CD14-positive monocyte (primary cell): ENCODE measurements at regions not wholly inside any gene's neighbourhood (a gene's known extent, or its start where the extent isn't known, plus 50 kb on each side); places are given as distances from the start of the nearest gene placed in this dataset.

Experiments
- DNase-seq, 3 donors: peaks; one replicate each; pipeline ENCODE4 v3.0.0-alpha.2; 2011 to 2022
- H2AFZ ChIP-seq: 2 replicates; pipeline ENCODE4 v1.6.0; 2012; ENCODE audit warnings: mild to moderate bottlenecking, low read depth, low read length, inconsistent platforms; ENCODE audit not compliant: insufficient read depth, poor library complexity, severe bottlenecking
- H3K27ac ChIP-seq, 2 donors: 1 replicate in 1 of 2; 2 replicates in 1 of 2; pipeline ENCODE4 v1.5.1; 2012 to 2013; ENCODE audit warnings: low read length in 2 of 2, control low read depth in 1 of 2, inconsistent platforms in 1 of 2, low read depth in 1 of 2, mild to moderate bottlenecking in 1 of 2
- H3K27me3 ChIP-seq, 2 donors: one replicate each; pipeline versions ENCODE4 v1.6.0 to v1.6.1; 2011 to 2013; ENCODE audit warnings: low read length in 2 of 2; ENCODE audit not compliant: control insufficient read depth in 2 of 2, insufficient read depth in 2 of 2
- H3K36me3 ChIP-seq, 2 donors: replicated peaks in 1 of 2; 1 replicate in 1 of 2; 2 replicates in 1 of 2; pipeline versions ENCODE4 v1.5.1 to v1.6.1; 2012 to 2013; ENCODE audit warnings: low read length in 2 of 2, control low read depth in 1 of 2, inconsistent platforms in 1 of 2, mild to moderate bottlenecking in 1 of 2; ENCODE audit not compliant: insufficient read depth in 2 of 2, control insufficient read depth in 1 of 2
- H3K4me1 ChIP-seq, 2 donors: 1 replicate in 1 of 2; 2 replicates in 1 of 2; pipeline versions ENCODE4 v1.5.1 to v1.6.1; 2012 to 2013; ENCODE audit warnings: low read length in 2 of 2, control low read depth in 1 of 2, inconsistent platforms in 1 of 2, mild to moderate bottlenecking in 1 of 2, moderate library complexity in 1 of 2; ENCODE audit not compliant: insufficient read depth in 2 of 2, control insufficient read depth in 1 of 2
- H3K4me2 ChIP-seq: replicated peaks from 2 replicates; pipeline ENCODE3; 2012; ENCODE audit warnings: low read length, moderate library complexity, mild to moderate bottlenecking; ENCODE audit not compliant: poor library complexity, severe bottlenecking; ENCODE audit errors: extremely low read depth
- H3K4me3 ChIP-seq, 3 experiments: fragments of 200-600 bp in 1 of 3; sonication (generic) in 1 of 3; replicated peaks in 1 of 3; 1 replicate in 2 of 3; 2 replicates in 1 of 3; pipeline ENCODE4 v1.5.1; 2011 to 2013; ENCODE audit warnings: low read length in 3 of 3, mild to moderate bottlenecking in 3 of 3, control low read depth in 2 of 3, low read depth in 2 of 3, inconsistent platforms in 1 of 3, moderate library complexity in 1 of 3
- H3K79me2 ChIP-seq: 2 replicates; pipeline ENCODE4 v1.6.0; 2012; ENCODE audit warnings: mild to moderate bottlenecking, control low read depth, inconsistent platforms, low read length, moderate library complexity; ENCODE audit not compliant: insufficient read depth
- H3K9ac ChIP-seq: 2 replicates; pipeline ENCODE4 v1.6.0; 2017; ENCODE audit warnings: low read length, mild to moderate bottlenecking; ENCODE audit not compliant: insufficient read depth, poor library complexity, severe bottlenecking
- H3K9me3 ChIP-seq, 2 donors: replicated peaks in 1 of 2; 1 replicate in 1 of 2; 2 replicates in 1 of 2; pipeline versions ENCODE4 v1.5.1 to v1.6.1; 2012 to 2013; ENCODE audit warnings: low read length in 2 of 2, control low read depth in 1 of 2; ENCODE audit not compliant: control insufficient read depth in 1 of 2, insufficient read depth in 1 of 2
- H4K20me1 ChIP-seq: 2 replicates; pipeline ENCODE4 v1.6.0; 2012; ENCODE audit warnings: mild to moderate bottlenecking, low read length, control low read depth, moderate library complexity; ENCODE audit not compliant: insufficient read depth
- H3K27ac Mint-ChIP-seq, 7 donors: one replicate each; pipeline ENCODE4 v1.8.0; 2020; ENCODE audit warnings: mild to moderate bottlenecking in 7 of 7, mixed read lengths in 7 of 7, moderate library complexity in 6 of 7, inconsistent platforms in 2 of 7
- H3K27me3 Mint-ChIP-seq, 3 donors: one replicate each; pipeline ENCODE4 v1.8.0; 2021 to 2022; ENCODE audit warnings: low read depth in 3 of 3, mild to moderate bottlenecking in 3 of 3, mixed read lengths in 3 of 3, moderate library complexity in 3 of 3, inconsistent platforms in 1 of 3
- H3K36me3 Mint-ChIP-seq, 2 donors: one replicate each; pipeline ENCODE4 v1.8.0; 2020; ENCODE audit warnings: mixed read lengths in 2 of 2, inconsistent platforms in 1 of 2, mild to moderate bottlenecking in 1 of 2
- H3K4me1 Mint-ChIP-seq: one replicate; pipeline ENCODE4 v1.8.0; 2020; ENCODE audit warnings: mild to moderate bottlenecking, mixed read lengths
- H3K4me3 Mint-ChIP-seq, 2 donors: one replicate each; pipeline ENCODE4 v1.8.0; 2020; ENCODE audit warnings: mild to moderate bottlenecking in 2 of 2, mixed read lengths in 2 of 2, moderate library complexity in 1 of 2
- H3K9me3 Mint-ChIP-seq, 7 donors: one replicate each; pipeline ENCODE4 v1.8.0; 2020 to 2022; ENCODE audit warnings: mixed read lengths in 7 of 7, mild to moderate bottlenecking in 6 of 7, moderate library complexity in 6 of 7, inconsistent platforms in 2 of 7
- WGBS: methylation state at CpG from one replicate; pipeline ENCODE4 v1.1.5; 2013; ENCODE audit warnings: missing lambda C conversion rate; ENCODE audit not compliant: insufficient coverage; 5-methylcytosine and 5-hydroxymethylcytosine counted together
- intact Hi-C, 2 donors: fragments of 100-400 bp; cut with micrococcal nuclease; formaldehyde crosslinking; loops; one replicate each; pipeline versions ENCODE4 v1.15.0 to v1.15.1; 2023
- TF ChIP-seq, protein P1 (sequence below): fragments of 200-600 bp; IDR thresholded peaks from one replicate; pipeline ENCODE4 v1.8.0; 2022; ENCODE audit warnings: antibody characterized with exemption, mild to moderate bottlenecking

DNA sequence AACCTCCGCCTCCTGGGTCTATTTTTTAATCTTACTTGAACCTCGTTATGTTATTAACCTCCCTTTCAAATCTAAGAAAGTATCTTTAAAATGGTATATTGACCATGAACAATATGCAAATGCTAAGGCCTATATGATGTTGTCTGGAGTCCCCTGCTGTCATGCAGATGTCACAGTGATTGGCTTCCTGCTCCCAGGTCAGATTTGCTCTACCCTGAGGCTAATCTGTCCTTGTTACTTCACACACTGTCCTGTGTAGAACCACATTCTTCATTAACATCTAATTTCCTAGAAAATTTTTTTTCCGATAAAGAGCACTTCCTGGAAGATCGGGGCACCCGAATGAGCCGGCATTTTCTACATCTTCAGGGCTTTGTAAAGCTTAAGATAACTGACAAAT is 306.6 kb downstream of the MRPL39 start:
- Mint-ChIP-seq H3K4me3 (no peak overlapping the region), H3K4me1 (peaks cover 15% of the 10 kb centered on the region)
- WGBS: no CpG with 5 or more reads among the region's 6 CpGs

DNA sequence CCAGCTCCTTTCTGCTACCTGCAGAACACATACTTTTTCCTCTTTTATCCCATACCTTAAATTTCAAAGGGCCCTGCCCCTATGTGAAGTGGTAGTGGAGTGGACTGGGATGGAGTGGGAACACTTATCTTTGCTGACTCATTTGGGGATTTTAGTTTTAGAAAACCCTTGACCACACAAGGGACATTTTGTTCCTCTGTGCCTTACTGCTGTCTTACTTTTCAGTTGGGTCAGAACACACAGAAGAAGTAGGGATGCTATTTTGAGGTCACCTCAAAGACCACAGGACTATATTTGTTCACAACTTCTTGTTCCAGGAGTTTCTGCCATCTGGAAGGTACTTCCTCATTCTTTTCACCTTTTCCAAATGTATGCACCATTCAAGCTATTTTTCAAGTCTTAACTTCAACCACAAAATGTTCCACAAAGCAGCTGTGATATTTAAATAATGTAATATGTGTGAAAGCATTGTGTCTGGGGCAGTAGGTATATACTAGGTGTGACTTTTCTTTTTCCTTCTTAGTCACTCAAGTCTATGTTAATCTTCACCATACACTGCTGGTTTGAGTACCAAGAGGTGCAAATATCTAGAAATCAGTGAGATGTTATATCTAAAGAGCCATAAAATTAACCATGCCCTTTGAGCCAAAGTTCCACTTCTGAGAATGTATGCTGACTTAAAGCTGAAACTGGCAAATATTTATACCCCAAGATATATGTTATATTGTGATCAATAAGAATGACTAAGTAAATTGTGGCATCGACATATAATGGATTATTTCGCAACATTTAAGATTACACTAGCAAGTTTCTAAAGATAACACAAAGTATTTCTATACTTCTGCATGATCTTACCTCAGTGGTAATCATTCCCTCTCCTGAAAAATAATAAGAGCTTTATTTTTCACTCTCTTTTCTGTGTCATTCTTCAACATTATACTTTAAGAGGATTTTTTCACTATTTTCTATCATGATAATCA is 308.5 kb downstream of the MRPL39 start:
- TF ChIP-seq, protein P1, sequence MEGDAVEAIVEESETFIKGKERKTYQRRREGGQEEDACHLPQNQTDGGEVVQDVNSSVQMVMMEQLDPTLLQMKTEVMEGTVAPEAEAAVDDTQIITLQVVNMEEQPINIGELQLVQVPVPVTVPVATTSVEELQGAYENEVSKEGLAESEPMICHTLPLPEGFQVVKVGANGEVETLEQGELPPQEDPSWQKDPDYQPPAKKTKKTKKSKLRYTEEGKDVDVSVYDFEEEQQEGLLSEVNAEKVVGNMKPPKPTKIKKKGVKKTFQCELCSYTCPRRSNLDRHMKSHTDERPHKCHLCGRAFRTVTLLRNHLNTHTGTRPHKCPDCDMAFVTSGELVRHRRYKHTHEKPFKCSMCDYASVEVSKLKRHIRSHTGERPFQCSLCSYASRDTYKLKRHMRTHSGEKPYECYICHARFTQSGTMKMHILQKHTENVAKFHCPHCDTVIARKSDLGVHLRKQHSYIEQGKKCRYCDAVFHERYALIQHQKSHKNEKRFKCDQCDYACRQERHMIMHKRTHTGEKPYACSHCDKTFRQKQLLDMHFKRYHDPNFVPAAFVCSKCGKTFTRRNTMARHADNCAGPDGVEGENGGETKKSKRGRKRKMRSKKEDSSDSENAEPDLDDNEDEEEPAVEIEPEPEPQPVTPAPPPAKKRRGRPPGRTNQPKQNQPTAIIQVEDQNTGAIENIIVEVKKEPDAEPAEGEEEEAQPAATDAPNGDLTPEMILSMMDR: no peak
- Mint-ChIP-seq H3K9me3 (peaks cover 0 to 7% (median 4%) of the 10 kb centered on the region in 7 donors), H3K27me3 (peaks cover 0 to 1% (median 0%) of the 10 kb centered on the region in 3 donors), H3K4me1 (peaks cover 15% of the 10 kb centered on the region), H3K27ac (peak overlapping the region in 1 of 7 donors; percentile 24), H3K36me3 (no peaks in the 10 kb centered on the region), H3K4me3 (no peak overlapping the region)
- no peak for DNase-seq
- H3K9ac ChIP-seq: no peak overlapping the region
- H3K79me2 ChIP-seq: no peaks in the 10 kb centered on the region
- no peak overlapping the region for H3K4me3 ChIP-seq
- intact Hi-C loops: no loop called here
- H3K9me3 ChIP-seq: peaks cover 0 to 6% of the 10 kb centered on the region in 2 donors
- no peaks in the 10 kb centered on the region for H3K4me1 ChIP-seq
- no CpG with 5 or more reads among the region's 2 CpGs for WGBS
- H4K20me1 ChIP-seq: no peaks in the 10 kb centered on the region
- H3K27me3 ChIP-seq: no peaks in the 10 kb centered on the region
- H2AFZ ChIP-seq: no peak overlapping the region
- no peaks in the 10 kb centered on the region for H3K36me3 ChIP-seq
- no peak overlapping the region for H3K4me2 ChIP-seq
- H3K27ac ChIP-seq: no peak overlapping the region

More for the DNA sequence above, 306.6 kb downstream of the MRPL39 start:
- Mint-ChIP-seq H3K9me3 (peaks cover 0 to 5% (median 2%) of the 10 kb centered on the region in 7 donors), H3K27me3 (peaks cover 0 to 1% (median 0%) of the 10 kb centered on the region in 3 donors), H3K36me3 (no peaks in the 10 kb centered on the region), H3K27ac (no peak overlapping the region)
- no peaks in the 10 kb centered on the region for H3K79me2 ChIP-seq
- H3K4me2 ChIP-seq: no peak overlapping the region
- H2AFZ ChIP-seq: no peak overlapping the region
- no peak for DNase-seq
- H3K4me1 ChIP-seq: no peaks in the 10 kb centered on the region
- TF ChIP-seq, protein P1: no peak
- H4K20me1 ChIP-seq: no peaks in the 10 kb centered on the region
- H3K9me3 ChIP-seq: peaks cover 0 to 3% of the 10 kb centered on the region in 2 donors
- H3K36me3 ChIP-seq: no peaks in the 10 kb centered on the region
- H3K9ac ChIP-seq: no peak overlapping the region
- H3K4me3 ChIP-seq: no peak overlapping the region
- H3K27ac ChIP-seq: no peak overlapping the region
- intact Hi-C loops: no loop called here
- no peaks in the 10 kb centered on the region for H3K27me3 ChIP-seq
